Activated CD4-positive, alpha-beta memory T cell treated with anti-CD3 and anti-CD28 coated beads for 36 hours (primary cell): ENCODE measurements at regions not wholly inside any gene's neighbourhood (a gene's known extent, or its start where the extent isn't known, plus 50 kb on each side); places are given as distances from the start of the nearest gene placed in this dataset.
"Not testable (repeated sequence)": the region's sequence is repeated elsewhere in the genome, so short reads cannot be mapped to it uniquely, and the experiment has no call there.

Source experiments
- CTCF ChIA-PET: fragments of 350-600 bp; sonication (Branson Sonifier 250); formaldehyde crosslinking; loops from one replicate; lab custom pipeline; 2021; ENCODE audit warnings: antibody characterized with exemption, inconsistent platforms; lab: Charles Lee
- POLR2A ChIA-PET: fragments of 350-600 bp; sonication (Branson Sonifier 250); formaldehyde crosslinking; loops from one replicate; lab custom pipeline; 2021; ENCODE audit warnings: antibody characterized with exemption; lab: Charles Lee
- DNase-seq: peaks from one replicate; pipeline ENCODE4 v3.0.0-alpha.2; 2020
- H3K27ac Mint-ChIP-seq: one replicate; pipeline ENCODE4 v1.8.0; 2021; ENCODE audit warnings: mixed read lengths
- H3K27me3 Mint-ChIP-seq: one replicate; pipeline ENCODE4 v1.8.0; 2021; ENCODE audit warnings: mixed read lengths
- H3K36me3 Mint-ChIP-seq: one replicate; pipeline ENCODE4 v1.8.0; 2021; ENCODE audit warnings: mixed read lengths
- H3K4me1 Mint-ChIP-seq: one replicate; pipeline ENCODE4 v1.8.0; 2021; ENCODE audit warnings: low read depth, mixed read lengths
- H3K4me3 Mint-ChIP-seq: one replicate; pipeline ENCODE4 v1.8.0; 2021; ENCODE audit warnings: mild to moderate bottlenecking, mixed read lengths
- H3K9me3 Mint-ChIP-seq: one replicate; pipeline ENCODE4 v1.8.0; 2021; ENCODE audit warnings: mixed read lengths
- intact Hi-C: fragments of 100-400 bp; cut with micrococcal nuclease; formaldehyde crosslinking; loops from one replicate; pipeline ENCODE4 v1.15.1; 2023

DNA sequence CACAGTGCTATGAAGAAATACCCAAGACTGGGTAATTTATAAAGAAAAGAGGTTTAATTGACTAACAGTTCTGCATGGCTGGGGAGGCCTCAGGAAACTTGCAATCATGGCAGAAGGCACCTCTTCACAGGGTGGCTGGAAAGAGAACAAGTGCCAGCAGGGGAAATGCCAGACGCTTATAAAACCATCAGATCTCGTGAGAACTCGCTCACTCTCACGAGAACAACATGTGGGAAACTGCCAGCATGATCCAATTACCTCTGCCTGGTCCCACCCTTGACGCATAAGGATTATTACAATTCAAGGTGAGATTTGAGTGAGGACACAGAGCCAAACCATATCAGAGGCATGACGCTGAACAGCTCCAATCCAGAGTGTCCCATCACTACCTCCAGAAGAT, 73.7 kb upstream of the RPL38 start:
- H3K27me3 Mint-ChIP-seq, result peaks cover 44% of the 10 kb centered on the region
- H3K4me3 Mint-ChIP-seq, H3K36me3 Mint-ChIP-seq, DNase-seq, CTCF ChIA-PET, H3K27ac Mint-ChIP-seq, POLR2A ChIA-PET, intact Hi-C loops, H3K4me1 Mint-ChIP-seq, H3K9me3 Mint-ChIP-seq: not testable (repeated sequence)

DNA sequence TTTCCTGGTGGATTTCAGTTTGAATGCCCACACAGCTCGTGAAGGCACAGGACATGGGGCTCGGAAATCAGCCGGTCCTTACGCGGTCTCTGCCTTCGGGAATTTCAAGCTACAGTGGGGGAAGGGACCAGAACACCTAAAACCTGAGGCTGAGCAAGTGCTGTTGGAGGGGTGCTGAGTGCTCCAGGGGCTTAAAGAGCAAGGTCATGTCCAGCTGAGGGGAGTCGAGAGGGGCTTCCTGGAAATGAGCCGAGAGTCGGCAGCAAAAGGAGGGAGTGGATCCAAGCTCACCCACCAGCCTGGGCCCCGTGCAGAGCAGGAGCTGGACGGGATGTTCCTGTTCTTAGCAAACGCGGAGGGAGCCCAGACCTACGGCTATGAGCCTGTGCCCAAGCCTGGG, 73.2 kb upstream of the RPL38 start:
- intact Hi-C loops, result no loop called here
- POLR2A ChIA-PET, result no interaction called here
- Mint-ChIP-seq H3K27ac (no peak overlapping the region), H3K36me3 (no peaks in the 10 kb centered on the region), H3K9me3 (no peaks in the 10 kb centered on the region), H3K27me3 (peaks cover 44% of the 10 kb centered on the region), H3K4me1 (no peaks in the 10 kb centered on the region), H3K4me3 (no peak overlapping the region)
- no peak for DNase-seq
- CTCF ChIA-PET, result no interaction called here

DNA sequence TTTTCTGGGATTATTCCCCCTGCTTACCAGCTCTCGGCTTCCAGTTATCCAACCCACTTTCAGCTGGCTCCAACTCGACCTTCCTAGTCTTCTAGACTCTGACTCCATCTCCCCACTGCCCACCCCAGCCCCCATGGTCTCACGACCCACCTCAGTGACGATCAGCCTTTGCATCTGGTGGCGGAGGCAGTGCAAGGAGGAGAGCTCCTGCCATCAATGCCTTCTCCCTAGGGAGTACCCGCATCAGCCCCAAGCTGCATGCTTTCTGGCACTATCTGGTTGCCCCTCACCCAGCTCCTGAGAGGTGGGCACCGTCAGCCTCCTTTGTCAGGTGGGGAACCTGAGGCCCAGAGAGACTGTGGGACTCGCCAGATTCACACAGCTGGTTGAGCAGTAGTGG, 72.6 kb upstream of the RPL38 start:
- Mint-ChIP-seq H3K4me1 (no peaks in the 10 kb centered on the region), H3K9me3 (no peaks in the 10 kb centered on the region), H3K27ac (no peak overlapping the region), H3K36me3 (no peaks in the 10 kb centered on the region), H3K27me3 (peaks cover 46% of the 10 kb centered on the region), H3K4me3 (no peak overlapping the region)
- no peak for DNase-seq
- POLR2A ChIA-PET, result no interaction called here
- CTCF ChIA-PET, result no interaction called here
- intact Hi-C loops, result no loop called here

DNA sequence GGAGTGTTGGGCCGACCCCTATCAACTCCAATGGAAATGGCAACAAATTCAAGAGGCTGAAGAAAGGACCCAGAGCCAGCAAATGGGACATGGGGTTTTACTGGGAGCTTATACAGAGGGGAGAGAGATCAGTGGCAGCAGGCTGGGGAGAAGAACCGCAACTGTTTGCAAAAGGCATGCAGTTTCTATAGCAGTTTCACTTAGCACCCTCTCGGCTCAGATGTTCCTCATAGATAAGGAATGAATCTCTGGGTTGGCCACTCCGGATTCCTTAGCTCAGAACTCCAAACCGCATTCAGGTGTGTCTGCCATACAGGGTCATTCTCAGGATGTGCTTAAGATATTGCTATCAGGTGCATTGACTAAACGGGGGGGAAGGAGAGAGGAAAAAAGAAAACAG, 71.1 kb upstream of the RPL38 start:
- no peak for DNase-seq
- Mint-ChIP-seq H3K36me3 (no peaks in the 10 kb centered on the region), H3K4me1 (no peaks in the 10 kb centered on the region), H3K27me3 (peaks cover 56% of the 10 kb centered on the region), H3K4me3 (no peak overlapping the region), H3K27ac (no peak overlapping the region), H3K9me3 (no peaks in the 10 kb centered on the region)
- intact Hi-C loops, result no loop called here
- CTCF ChIA-PET, result no interaction called here
- POLR2A ChIA-PET, result no interaction called here

DNA sequence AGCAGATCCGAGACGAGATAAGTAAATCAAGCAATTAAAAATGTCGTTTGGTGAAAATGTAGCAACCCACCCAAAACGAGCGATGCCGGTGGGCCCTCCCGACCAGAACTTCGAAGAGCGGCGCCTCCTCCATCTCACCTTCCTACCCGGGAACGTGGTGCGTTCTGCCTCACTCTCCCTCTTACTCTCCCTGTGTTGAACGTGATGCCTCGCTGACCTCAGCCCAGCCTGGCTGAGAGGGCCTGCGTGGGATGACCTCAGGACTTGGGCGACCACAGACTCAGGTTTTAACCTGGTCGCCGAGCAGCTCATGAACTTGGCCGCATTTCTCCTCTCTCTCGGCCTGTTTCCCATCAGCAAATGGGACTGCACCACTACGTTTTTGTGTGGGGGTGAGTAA, 69.7 kb upstream of the RPL38 start:
- DNase-seq, result no peak
- no peaks in the 10 kb centered on the region for H3K4me1 Mint-ChIP-seq
- no peaks in the 10 kb centered on the region for H3K36me3 Mint-ChIP-seq
- POLR2A ChIA-PET, result no interaction called here
- CTCF ChIA-PET, result no interaction called here
- H3K9me3 Mint-ChIP-seq, result no peaks in the 10 kb centered on the region
- H3K27me3 Mint-ChIP-seq, result peaks cover 56% of the 10 kb centered on the region
- no peak overlapping the region for H3K27ac Mint-ChIP-seq
- intact Hi-C loops, result no loop called here
- no peak overlapping the region for H3K4me3 Mint-ChIP-seq

DNA sequence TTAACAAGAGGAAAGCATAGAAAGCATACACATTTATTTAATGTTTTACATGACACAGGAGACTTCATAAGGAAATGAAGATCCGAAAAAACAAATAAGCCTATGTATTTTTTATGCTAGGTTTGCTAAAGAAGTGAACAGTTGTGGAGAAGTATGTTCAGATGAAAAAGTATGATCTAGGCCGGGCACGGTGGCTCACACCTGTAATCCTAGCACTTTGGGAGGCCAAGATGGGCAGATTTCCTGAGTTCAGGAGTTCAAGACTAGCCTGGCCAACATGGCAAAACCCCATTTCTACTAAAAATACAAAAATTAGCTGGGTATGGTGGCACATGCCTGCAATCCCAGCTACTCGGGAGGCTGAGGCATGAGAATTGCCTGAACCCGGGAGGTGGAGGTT, 69.2 kb upstream of the RPL38 start:
- H3K9me3 Mint-ChIP-seq, result not testable (repeated sequence)

DNA sequence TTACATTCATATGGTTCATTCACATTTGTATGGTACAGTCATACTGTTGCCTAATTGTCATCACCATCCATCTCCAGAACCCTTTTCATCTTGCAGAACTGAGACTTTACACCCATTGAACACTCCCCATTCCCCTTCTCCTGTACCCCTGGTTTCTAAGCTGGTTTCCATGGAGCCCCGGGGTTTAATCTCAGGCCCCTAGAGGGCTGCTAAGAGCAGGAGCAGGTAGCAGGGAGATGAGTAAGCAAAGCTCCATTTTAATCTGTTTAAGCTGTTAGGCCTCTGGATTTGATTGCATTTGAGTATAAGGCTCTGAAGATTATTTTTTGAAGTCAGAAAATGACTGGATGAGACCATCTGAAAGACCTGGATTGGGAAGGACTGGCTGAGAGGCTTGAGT, 68.5 kb upstream of the RPL38 start:
- POLR2A ChIA-PET, result no interaction called here
- no peaks in the 10 kb centered on the region for H3K36me3 Mint-ChIP-seq
- CTCF ChIA-PET, result no interaction called here
- H3K4me3 Mint-ChIP-seq, result no peak overlapping the region
- no peak overlapping the region for H3K27ac Mint-ChIP-seq
- H3K9me3 Mint-ChIP-seq, result peaks cover 9% of the 10 kb centered on the region
- no peak for DNase-seq
- H3K4me1 Mint-ChIP-seq, result no peaks in the 10 kb centered on the region
- H3K27me3 Mint-ChIP-seq, result peaks cover 55% of the 10 kb centered on the region
- intact Hi-C loops, result no loop called here

More for the DNA sequence above, 69.2 kb upstream of the RPL38 start:
- DNase-seq, CTCF ChIA-PET, H3K27ac Mint-ChIP-seq, H3K36me3 Mint-ChIP-seq, intact Hi-C loops, POLR2A ChIA-PET, H3K4me3 Mint-ChIP-seq, H3K4me1 Mint-ChIP-seq: not testable (repeated sequence)
- peaks cover 59% of the 10 kb centered on the region for H3K27me3 Mint-ChIP-seq

DNA sequence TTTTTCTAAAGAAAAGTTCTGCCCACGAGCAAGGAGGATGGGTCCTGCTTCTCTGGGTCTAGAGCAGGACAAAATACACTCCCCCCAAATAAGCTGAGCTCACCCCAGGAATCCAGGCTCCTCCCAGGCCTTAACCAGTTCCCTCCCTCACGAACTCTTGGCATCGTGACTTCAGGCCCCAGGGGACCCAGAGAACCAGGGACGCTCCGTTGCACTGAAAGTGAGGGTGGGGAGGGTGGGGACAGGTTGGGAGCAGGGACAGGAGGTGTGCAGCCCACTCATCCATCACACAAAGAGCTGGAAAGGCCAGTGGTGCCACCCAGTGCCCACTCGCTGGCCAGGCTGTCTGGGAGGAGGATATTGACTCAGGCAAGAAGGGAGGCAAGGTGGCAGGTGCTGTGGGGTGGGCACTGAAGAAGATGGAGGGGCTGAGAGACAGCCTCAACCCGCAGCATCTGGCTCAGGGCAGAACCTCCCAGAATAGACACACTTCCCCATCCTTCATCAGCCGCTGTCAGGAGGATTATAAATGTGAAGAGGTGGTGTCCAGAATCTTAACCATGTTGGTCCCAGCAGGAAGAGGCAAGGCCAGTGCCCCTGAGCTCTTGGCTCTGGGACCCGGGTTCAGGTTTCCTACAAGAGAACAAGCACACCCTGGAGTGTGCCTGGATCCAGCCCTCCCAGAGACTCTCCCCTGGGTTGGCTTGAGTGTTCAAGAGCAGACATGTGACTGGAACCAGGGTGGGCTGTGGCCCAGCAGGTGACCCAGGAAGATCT, 67.9 kb upstream of the RPL38 start:
- H3K4me1 Mint-ChIP-seq, result no peaks in the 10 kb centered on the region
- H3K4me3 Mint-ChIP-seq, result no peak overlapping the region
- H3K27me3 Mint-ChIP-seq, result peaks cover 51% of the 10 kb centered on the region
- ChIA-PET POLR2A (no interaction called here), CTCF (no interaction called here)
- intact Hi-C loops, result no loop called here
- no peak for DNase-seq
- H3K36me3 Mint-ChIP-seq, result no peaks in the 10 kb centered on the region
- peaks cover 15% of the 10 kb centered on the region for H3K9me3 Mint-ChIP-seq
- no peak overlapping the region for H3K27ac Mint-ChIP-seq

DNA sequence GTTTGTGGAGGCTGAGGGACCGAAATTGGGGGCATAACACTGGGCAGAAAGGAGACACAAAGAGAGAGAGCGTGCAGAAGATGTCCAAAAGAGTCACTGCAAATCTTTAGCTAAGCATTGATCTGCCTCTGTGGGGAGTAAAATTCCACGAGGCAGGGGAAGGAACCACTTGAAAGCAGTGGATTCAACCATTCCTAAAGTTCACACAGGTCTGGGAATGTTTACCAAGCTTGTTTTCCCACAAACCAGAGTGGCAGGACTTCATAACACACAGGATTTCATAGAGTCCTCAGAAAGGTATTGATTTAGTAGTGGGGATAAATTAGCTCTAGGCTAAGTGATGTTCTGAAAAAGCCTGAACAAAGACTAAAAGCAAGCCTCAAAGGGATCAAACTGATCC, 66.1 kb upstream of the RPL38 start:
- Mint-ChIP-seq H3K4me1 (no peaks in the 10 kb centered on the region), H3K36me3 (peaks cover under 1% of the 10 kb centered on the region), H3K4me3 (no peak overlapping the region), H3K27me3 (peaks cover 35% of the 10 kb centered on the region), H3K9me3 (peaks cover 28% of the 10 kb centered on the region), H3K27ac (no peak overlapping the region)
- CTCF ChIA-PET, result no interaction called here
- no peak for DNase-seq
- POLR2A ChIA-PET, result no interaction called here
- intact Hi-C loops, result no loop called here

DNA sequence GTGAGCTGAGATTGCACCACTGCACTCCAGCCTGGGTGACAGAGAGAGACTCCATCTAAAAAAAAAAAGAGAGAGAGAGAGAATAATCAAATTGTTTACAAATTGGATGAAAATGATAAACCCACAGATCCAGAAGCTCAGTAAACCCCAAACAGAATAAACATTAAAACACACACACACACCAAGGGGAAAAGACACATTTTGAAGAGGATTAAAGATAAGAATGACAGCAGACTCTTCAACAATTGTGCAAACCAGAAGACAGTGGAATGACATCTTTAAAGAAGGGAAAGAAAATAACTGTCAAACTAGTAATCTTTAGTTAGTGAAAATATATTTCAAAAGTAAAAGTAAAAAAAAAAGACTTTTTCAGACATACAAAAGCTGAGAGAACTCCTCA, 64.4 kb upstream of the RPL38 start:
- intact Hi-C loops, result no loop called here
- CTCF ChIA-PET, result no interaction called here
- Mint-ChIP-seq H3K36me3 (peaks cover 13% of the 10 kb centered on the region), H3K27ac (no peak overlapping the region), H3K9me3 (peaks cover 45% of the 10 kb centered on the region), H3K4me3 (no peak overlapping the region), H3K4me1 (no peaks in the 10 kb centered on the region), H3K27me3 (peaks cover 25% of the 10 kb centered on the region)
- POLR2A ChIA-PET, result no interaction called here
- DNase-seq, result no peak

DNA sequence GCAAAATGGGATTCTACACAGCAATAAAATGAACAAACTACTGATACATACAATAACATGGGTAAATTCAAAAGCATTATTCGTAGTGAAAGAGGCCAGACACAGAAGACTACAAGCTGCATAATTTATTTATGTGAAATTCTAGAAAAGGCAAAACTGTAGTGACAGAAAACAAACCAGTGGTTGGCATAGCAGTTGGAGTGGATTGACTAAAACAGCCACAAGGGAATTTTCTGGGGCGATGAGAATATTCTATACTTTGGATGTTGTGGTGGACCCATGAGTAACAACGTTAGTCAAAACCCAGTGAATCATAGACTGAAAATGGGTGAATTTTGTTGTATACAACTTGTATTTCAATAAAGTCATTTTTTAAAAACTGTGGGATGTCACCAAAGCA, 63.2 kb upstream of the RPL38 start:
- H3K9me3 Mint-ChIP-seq, result peaks cover 51% of the 10 kb centered on the region

DNA sequence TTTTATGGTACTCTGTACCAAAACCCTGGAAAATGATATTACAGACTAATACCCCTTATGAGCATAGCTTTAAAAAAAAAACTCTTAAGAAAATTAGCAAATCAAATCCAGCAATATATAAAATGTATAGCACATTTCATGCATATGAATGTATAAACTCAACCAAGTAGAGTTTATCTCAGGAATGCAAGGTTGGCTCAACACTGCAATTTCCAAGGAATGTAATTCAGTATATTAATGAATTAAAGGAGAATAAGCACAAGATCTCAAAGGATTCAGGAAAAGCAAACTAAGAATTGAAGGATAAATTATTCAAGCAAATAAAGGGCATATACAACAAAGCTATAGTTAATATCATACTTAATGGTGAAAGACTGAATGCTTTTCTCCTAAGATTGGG, 61.9 kb upstream of the RPL38 start:
- peaks cover 13% of the 10 kb centered on the region for H3K36me3 Mint-ChIP-seq
- intact Hi-C loops, result no loop called here
- DNase-seq, result no peak
- POLR2A ChIA-PET, result no interaction called here
- no peak overlapping the region for H3K27ac Mint-ChIP-seq
- peaks cover 51% of the 10 kb centered on the region for H3K9me3 Mint-ChIP-seq
- H3K4me3 Mint-ChIP-seq, result no peak overlapping the region
- CTCF ChIA-PET, result no interaction called here
- no peaks in the 10 kb centered on the region for H3K4me1 Mint-ChIP-seq
- H3K27me3 Mint-ChIP-seq, result peaks cover 20% of the 10 kb centered on the region

More for the DNA sequence above, 63.2 kb upstream of the RPL38 start:
- Mint-ChIP-seq H3K27me3 (peaks cover 22% of the 10 kb centered on the region), H3K4me3 (no peak overlapping the region), H3K27ac (no peak overlapping the region), H3K4me1 (no peaks in the 10 kb centered on the region), H3K36me3 (peaks cover 13% of the 10 kb centered on the region)
- intact Hi-C loops, result no loop called here
- CTCF ChIA-PET, result no interaction called here
- no peak for DNase-seq
- POLR2A ChIA-PET, result no interaction called here

DNA sequence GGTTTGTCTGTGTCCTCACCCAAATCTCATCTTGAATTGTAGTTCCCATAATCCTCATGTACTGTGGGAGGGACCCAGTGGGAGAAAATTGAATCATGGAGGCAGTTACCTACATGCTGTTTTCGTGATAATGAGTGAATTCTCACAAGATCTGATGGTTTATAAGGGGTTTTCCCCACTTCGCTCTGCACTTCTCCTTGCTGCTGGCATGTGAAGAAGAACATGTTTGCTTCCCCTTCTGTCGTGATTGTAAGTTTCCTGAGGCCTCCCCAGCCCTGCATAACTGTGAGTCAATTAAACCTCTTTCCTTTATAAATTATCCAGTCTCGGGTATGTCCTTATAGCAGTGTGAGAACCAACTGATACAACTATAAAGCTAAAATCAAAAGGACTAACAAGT, 60.2 kb upstream of the RPL38 start:
- Mint-ChIP-seq H3K9me3 (peaks cover 51% of the 10 kb centered on the region), H3K27me3 (peaks cover 17% of the 10 kb centered on the region), H3K36me3 (peaks cover 13% of the 10 kb centered on the region)
- CTCF ChIA-PET, H3K4me3 Mint-ChIP-seq, intact Hi-C loops, DNase-seq, H3K27ac Mint-ChIP-seq, H3K4me1 Mint-ChIP-seq, POLR2A ChIA-PET: not testable (repeated sequence)
